CD4-positive, alpha-beta T cell treated with Interleukin-10 for 1 hour (primary cell): ENCODE measurements at regions not wholly inside any gene's neighbourhood (a gene's known extent, or its start where the extent isn't known, plus 50 kb on each side); places are given as distances from the start of the nearest gene placed in this dataset.
"Not testable (repeated sequence)": the region's sequence is repeated elsewhere in the genome, so short reads cannot be mapped to it uniquely, and the experiment has no call there.

Source experiments
- DNase-seq: peaks from one replicate; pipeline ENCODE4 v3.0.0-alpha.2; 2020

DNA sequence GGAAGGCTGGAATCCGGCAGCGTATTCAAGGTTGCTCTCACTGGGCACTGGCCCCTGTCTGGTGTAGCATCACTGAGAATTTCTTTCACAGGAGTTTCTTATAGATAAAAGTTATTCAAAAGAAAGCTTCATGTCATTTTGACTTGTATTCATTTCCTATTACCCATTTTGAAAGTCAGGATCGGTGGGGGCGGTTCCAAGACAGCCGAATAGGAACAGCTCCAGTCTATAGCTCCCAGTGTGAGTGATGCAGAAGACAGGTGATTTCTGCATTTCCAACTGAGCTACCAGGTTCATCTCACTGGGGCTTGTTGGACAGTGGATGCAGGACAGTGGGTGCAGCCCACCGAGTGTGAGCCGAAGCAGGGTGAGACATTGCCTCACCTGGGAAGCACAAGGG lies 51.5 kb upstream of the CDC42EP3 start:
- DNase-seq, result not testable (repeated sequence)

DNA sequence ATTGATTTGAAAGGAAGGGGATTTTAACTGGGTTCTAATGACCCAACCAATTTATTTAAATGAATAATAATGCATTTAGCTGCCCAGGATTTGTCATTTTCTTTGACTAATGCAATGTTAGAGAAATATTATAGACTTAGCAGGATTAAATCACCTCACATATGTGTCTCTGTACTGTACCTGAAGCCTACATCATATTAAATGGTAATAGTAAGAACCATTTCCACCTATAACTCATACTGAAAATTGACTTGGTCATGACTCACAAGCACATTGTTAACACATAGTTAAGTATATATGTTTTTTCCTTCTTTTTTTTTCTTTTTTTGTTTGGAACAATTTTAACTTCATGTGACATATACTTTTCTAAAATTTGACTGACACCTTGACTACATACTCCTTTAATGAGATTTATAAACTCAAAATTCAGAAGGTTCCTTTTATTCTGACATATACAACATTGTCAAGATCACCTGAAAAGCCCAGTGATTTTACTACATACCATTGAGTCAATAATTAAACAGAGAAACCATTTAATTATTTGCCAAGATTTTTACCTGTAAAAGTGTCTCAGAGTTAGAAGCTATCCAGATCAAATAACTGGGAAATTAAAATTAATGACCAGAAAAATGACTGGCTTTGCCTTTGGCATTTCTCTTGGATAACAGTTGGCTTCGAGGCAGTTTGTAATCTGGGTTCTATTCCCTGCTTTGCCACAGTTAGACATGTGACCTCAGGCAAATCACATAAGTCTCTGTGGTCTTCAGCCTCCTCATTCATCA lies 58.8 kb upstream of the CDC42EP3 start:
- no peak for DNase-seq

DNA sequence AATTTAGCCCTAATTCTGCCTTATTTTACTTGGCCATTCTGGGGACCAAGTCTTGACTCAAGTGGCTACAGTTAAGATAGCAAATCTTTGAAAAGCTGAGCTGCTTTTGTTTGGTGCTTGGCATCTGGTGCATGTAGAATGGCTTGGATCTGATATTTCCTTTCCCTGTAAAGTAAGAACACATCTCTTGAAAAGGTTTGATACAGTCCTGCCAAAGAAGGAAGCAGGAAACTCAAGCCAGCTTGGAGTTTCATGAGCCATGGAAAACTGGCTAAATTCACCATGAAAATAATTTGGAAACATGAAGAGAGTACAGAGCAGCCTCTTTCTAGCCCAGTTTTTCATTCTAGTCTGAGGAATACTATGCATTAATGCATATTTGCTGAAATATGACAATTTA lies 61.0 kb upstream of the CDC42EP3 start:
- not testable (repeated sequence) for DNase-seq

DNA sequence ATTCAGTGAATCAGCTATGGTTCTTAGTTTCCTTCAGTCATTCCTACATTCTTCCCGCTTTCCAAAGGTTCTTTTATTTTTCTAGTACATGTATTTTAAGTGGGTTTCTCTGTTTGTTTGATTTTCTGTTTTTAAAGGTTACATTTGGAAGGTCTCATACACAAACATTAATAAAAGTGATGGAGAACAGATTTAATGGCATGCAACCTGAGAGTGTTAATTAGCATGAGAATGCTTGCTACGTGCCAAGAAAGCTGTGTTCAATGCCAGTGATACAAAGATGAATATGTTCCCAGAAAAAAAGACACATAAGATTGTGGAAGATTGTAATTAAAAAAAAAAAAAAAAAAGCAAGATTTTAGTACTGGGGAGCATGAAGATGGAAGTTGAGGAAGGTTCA lies 61.8 kb upstream of the CDC42EP3 start:
- no peak for DNase-seq

DNA sequence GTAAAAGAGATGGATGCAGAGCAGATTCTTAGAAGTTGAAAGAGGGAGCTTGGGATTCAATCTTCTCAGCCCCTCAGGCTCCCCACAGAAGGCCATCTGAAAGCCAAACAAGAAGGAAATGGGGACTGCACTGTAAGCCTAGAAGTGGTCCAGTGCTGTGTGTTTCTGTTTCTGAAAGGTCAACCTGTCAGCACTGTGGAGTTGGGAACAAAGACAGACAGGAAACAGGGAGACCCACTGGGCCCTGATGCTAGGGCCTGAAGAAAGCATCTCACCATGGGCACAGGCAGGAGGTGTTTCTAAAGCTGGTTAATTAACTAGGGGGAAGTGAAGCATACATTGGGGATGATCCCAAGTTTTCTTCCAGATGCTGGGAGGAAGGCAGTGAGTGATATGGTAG lies 62.5 kb upstream of the CDC42EP3 start:
- not testable (repeated sequence) for DNase-seq

DNA sequence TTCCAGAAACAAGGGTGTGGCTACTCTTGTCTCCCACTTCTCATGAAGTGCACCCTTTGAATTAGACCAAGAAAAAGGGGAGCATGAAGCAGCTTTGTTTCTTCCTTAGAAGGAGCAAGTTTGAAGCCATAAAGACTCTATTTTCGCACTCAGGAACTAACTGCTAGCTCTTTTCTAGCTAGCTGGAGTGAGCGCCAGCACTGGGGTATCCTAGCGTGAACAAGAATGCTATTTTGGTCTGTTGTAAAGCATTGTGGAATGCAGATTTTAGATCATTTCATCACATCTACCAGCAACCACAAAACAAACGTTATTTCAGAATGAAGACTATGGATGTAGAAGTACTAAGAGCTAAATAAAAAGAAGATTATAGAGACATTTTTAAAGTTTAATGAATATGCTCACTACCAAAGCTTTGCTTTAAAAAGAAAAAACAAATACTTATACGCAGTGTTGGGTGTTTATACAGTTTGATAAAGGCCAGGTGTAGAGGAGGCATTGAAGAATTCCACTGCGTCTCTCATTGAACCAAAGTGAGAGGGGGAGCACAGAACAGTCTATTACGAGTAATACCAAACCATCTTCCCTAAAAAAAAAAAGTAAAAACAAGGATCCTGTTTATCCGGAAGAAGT lies 63.6 kb upstream of the CDC42EP3 start:
- not testable (repeated sequence) for DNase-seq

DNA sequence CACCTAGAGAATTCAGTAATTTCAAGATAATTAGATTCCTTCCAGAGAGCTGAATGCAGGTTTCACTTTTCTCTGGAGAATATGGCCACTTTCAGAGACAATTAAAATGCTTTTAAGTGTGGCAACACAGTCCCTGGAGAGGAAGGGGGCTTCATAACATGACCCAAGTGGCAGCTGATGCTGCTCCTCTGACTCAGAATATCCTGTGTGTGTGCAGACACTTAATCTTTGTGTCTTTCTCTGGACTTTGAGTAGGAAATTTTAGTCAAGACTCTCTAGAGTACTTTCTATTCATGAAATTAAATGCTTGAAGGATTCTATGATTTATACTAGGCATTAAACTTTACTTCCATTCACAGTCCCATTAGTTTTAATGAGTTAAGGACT lies 64.1 kb upstream of the CDC42EP3 start:
- DNase-seq, result not testable (repeated sequence)

DNA sequence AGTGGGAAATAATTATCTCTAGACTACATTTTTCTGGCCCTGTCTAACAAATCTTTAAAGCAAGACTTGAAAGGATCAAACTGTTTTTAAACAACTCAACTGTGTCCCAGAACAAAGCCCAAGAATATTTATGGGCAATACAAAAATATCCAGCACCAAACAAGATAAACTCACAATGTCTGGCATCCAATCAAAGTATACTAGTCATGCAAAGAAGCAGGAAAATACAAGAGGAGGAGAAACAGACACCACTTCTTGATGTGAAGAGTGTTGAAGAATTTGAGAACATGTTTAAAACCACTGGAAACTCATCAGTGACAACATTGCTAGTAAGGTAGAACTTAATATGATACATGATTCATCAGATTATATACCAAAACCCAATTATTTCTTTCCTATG lies 66.1 kb upstream of the CDC42EP3 start:
- DNase-seq, result no peak

DNA sequence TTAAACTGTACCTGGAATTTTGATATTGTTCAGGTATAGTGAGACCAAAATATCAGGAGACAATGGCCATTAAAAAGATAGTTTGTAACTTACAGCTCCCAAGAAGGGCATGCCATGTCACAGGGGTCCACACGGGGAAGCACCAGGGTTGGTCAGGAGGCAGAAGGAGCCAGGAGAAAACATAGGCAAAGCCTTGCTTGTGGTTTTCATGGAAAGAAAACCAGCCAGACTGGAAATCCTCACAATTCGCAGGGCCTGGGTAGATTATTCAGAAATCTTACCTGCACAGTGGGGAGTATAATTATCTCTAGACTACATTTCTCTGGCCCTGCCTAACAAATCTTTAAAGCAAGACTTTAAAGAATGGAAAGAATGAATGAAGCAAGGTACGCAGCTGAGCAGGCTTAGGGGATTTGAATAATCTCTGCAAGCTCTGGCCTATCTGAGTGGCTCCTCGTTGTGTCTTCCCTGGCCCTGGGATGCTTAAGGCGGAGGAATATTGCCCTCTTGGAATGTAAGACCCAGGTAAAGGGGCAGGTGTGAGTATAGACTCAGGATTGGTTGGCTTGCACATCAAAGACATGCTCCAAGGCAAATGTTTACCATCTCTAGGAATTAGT lies 66.9 kb upstream of the CDC42EP3 start:
- no peak for DNase-seq

DNA sequence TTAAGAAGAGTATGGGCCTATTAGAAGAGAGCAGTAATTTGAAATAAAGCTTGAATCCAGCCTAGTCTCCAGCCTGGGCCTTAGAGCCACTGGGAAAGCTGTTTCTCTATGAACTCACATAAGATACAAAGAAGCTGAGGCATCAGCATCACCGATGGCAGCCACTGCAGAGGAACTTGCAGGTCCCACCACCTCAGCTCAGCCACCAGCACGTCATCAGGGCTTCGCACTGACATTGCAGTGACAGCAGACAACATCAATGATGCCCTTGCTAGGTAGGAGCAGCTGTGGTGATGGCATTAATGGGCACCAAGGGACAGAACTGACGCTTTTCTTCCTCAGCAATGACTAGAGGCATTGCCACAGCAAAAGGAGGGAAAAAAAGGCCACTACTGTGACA lies 67.7 kb upstream of the CDC42EP3 start:
- no peak for DNase-seq

DNA sequence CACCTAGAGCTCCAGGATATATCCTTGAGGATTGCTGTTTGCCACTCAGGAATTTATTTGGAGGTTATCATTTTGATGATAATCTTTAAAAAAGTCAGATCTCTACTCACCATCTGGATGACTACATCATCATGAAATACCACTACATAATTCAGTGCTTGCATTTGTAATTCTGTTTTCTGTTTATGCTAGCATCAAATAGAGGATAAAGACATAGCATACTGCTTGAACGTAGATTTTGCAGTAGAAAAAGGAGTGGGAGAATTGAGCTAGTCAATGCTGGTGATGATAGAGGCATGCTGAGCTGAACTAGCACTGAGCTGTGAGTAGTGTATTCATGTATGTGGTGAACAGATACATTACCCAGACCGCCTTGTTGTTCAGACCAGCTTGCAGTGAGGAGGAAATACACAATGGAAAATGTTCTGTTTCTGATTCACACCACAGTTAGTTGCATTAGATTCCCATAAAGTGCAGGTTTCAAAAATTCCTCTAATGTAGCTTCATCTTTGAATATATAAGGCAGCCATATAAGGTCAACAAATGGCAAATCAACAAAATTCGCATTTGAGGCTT lies 68.8 kb upstream of the CDC42EP3 start:
- no peak for DNase-seq

DNA sequence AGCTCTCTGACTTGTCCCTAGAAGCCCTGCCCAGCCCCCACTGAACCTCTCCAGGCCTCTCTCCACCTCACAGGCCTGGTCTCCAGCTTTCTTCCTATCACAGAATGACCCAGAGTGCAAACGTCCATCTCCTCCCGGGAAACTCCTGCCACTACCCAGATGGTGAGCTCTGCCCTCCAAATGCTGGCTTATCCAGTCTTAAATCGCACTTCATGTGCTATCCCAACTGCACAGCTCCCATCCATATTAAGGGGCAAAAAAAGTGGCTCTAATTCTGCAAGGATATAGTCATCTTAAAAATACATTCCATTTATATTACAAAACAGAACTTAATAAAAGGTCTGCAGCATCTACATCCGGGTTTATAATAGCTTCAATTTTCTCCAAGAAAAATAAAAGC lies 70.8 kb upstream of the CDC42EP3 start:
- no peak for DNase-seq

DNA sequence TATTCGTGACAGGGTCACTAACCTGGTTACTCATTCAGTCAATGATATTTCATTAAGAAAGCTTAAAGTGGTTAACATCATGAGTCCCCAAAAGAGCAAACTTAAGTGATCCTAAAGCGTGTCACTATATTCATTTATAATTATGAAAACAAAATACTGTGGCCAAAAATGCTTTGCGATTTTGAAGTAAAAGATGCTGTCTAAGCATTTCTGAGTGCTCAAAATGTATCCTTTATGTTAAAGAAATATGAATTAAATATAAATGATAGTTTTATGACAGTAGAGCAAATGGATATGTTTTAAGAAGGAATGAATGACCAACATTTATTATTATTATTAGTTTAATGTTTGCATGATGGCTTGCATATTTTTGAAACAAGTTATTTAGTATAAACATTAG lies 72.6 kb upstream of the CDC42EP3 start:
- DNase-seq, result no peak

DNA sequence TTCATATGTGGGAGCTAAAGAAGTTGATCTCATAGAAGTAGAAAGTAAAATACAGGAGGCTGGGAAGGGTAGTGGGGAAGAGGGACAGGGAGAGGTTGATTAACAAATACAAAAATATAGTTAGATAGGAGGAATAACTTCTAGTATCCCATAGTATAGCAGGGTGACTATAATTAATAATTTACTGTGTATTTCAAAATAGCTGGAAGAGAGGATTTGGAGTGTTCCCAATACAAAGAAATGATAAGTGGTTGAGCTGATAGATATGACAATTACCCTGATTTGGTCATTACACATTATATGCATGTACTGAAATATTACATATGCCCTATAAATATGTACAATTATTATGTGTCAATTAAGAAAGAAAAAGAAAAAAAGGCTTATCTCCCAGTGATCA lies 73.5 kb upstream of the CDC42EP3 start:
- DNase-seq, result not testable (repeated sequence)

DNA sequence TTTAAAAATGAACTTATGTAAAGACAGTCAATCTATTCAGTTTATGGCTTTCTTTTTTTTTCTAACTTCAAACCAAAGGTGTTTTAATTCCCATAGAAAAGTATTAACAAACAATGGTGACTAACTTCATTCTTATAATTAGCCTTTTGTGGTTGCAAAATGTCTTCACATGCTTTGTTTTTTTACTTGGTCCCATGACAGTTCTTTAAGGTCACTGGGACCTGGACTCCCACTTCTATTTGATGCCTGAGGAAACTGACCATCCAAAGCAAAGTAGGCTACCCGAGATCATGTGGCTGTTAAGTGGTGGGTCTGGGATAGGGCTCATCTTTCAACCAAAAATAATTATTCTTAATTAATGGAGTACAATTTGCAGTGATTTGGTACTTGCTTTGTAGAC lies 74.6 kb upstream of the CDC42EP3 start:
- not testable (repeated sequence) for DNase-seq

DNA sequence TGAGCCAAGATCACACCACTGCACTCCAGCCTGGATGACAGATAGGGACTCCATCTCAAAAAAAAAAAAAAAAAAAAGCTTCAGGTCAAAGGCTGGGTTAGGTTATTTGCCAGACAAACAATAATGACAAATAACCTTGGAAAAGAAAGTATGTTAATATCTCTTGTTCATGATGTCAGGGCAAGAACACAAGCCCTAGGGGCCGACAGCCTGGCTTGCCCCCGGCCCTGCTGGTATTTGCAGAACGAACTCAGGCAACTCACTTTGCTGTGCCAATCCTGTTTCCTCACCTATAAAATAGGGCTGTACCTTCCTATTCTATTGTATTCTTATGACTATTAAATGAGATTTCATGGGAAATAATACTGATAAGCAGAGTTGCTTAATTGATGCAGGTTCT lies 75.4 kb upstream of the CDC42EP3 start:
- DNase-seq, result no peak

DNA sequence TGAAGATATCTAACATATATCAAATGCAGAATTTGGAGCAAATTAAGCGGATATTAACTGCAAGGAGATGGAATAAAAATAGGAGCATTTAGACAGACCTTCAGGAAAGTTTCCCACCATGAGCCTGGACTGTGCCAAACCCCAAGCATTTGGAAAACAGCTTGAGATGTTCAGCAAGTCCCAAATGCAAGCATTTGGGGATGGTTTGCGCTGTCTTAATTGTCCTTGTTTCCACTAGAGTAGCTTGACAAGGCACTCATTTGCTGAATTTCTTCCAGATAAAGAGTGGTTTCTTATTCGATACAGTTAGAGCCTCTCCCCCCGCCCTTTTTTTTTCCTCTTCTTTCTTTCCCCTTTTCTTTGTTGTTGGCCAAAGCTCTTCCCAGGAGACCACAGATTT lies 77.1 kb upstream of the CDC42EP3 start:
- DNase-seq, result no peak

DNA sequence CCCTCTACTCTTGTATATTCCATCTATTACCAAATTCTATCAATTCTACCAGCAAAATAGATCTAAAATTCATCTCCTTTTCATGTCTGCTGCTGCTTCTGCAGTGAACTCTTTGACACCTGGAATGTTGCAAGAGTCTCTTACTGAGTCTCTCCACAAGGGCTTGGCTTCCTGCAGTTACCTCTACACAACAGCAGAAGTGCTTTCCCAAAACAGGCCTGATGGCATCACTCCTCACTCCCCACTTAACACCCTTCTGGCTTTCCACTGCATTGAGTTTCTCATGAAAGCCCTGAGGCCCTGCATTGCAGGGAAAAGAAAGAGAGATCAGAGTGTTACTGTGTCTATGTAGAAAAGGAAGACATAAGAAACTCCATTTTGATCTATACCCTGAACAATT lies 78.8 kb upstream of the CDC42EP3 start:
- DNase-seq, result not testable (repeated sequence)

DNA sequence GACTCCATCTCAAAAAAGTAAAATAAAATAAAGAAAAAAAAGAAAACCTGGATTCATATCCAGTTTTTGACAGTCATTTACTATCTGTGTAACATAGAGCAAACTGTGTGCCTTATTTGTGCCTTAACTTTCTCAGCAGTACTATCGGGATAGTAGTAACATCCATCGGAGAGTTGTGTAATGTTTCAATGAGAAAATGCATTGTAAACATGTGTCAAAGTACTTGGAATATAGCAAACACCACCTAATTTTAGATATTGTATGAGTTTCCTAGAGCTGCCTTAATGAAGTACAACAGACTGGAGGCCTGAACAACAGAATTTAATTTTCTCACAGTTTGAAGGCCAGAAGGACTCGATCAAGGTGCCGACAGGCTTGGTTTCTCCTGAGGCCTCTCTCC lies 81.3 kb upstream of the CDC42EP3 start:
- no peak for DNase-seq

DNA sequence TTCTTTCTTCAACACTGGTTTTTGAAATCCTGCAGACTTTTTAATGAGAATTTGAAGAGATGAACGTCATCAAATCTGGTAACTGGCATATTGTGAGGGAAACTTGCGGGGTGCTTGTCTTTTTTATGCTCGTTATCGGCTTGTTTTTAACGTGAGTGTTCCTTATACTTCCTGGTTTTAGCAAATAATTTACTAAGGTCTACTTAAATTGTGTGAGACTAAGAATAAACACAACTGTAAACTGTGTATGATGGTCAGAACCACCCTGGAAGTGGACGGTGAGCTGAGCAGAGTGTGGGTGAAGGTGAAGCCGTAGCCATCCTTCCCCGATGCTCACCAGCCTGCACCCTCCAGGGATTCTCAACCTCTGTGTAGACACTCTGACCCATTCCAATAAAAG lies 82.3 kb upstream of the CDC42EP3 start:
- no peak for DNase-seq

DNA sequence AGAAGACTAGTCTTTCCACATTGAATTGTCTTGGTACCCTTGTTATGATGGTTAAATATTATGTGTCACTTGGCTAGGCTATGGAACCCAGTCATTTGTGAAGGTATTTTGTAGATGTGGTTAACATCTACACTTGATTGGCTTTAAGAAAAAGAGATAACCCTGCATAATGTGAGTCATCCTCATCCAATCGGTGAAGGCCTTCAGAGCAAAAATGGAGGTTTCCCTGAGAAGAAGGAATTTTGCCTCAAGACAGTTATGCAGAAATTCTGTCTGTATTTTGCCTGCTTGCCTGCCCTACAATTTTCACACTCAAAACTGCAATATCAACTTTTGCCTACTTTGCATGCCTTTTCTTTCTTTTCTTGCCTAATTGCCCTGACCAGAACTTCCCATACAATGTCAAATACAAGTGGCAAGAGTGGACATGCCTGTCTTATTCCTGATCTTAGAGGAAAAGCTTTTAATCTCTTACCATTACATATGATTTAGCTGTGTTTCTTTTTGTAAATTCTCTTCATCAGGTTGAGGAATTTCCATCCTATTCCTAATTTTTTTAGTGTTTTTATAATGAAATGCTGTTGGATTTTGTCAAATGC lies 84.6 kb upstream of the CDC42EP3 start:
- not testable (repeated sequence) for DNase-seq

DNA sequence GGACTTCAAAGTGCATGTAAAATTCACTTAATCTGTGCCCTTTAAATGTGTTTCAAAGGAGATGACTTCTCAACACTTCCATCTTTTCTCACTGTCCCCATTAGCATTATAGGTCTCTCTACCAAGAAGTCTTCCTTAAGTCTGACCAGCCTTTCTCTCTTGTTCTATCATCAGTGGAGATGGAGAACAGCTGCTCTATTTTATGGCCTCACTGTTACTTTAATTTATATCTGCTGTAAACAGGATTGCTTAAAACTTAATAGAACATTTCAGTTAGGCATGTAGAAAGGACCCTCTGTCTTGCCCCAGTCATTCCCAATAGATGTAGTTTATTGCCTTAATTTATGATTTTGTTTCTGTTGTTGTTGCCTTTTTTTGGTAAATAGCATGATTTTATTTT lies 86.0 kb upstream of the CDC42EP3 start:
- DNase-seq, result not testable (repeated sequence)

DNA sequence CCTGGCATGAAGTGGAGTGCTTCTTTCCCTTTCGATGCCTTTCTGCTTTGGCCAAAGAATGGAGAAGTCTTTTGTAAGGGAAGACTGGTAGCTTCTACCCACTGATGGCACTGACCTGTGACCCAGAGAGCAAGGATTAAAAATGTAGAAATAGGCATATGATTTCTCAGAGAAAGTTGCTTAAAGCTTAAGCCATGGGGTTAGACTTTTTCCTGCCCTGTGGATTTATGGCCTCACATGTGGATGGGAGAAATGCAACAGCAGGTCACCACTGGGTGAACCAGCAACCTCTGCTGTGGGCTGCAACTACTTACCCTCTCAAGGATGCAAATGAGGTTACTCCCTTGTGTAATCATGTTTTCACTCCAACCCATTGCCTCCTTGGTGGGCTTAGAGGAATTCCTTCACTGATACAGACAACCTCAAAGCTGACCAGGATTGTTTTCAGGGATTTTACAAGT lies 86.7 kb upstream of the CDC42EP3 start:
- DNase-seq, result not testable (repeated sequence)
